ENCODE measurements at regions not wholly inside any gene's neighbourhood (a gene's known extent, or its start where the extent isn't known, plus 50 kb on each side); places are given as distances from the start of the nearest gene placed in this dataset.

- no peak overlapping the region for H3K4me2 ChIP-seq (ENCODE audit: insufficient read depth in 1 of 2, low read depth in 2 of 2, low read length in 2 of 2)
- no peaks in the 10 kb centered on the region for H3K9me3 ChIP-seq (ENCODE audit: insufficient read depth in 2 of 2, low read depth in 1 of 2, low read length in 1 of 2)
- no peak overlapping the region for H2AK5ac ChIP-seq (ENCODE audit: low read depth, low read length)
- TF ChIP-seq CHD2 (IDR thresholded peaks at IDR 0.05; ENCODE audit: low read length) (no peak), RFX5 (IDR thresholded peaks at IDR 0.05; ENCODE audit: borderline replicate concordance, low read depth, low read length) (no peak), JUND (IDR thresholded peaks at IDR 0.05; ENCODE audit: low read length) (no peak), SIN3A (conservative IDR thresholded peaks at IDR 0.05 in 1 of 2, IDR thresholded peaks at IDR 0.05 in 1 of 2; ENCODE audit: low read depth in 1 of 2, low read length in 2 of 2) (no peak), CREB1 (IDR thresholded peaks at IDR 0.05) (no peak), POLR2A (IDR thresholded peaks at IDR 0.05; ENCODE audit: control extremely low read depth in 1 of 2, low read depth in 2 of 2, low read length in 2 of 2) (no peak), BCL11A (IDR thresholded peaks at IDR 0.05; ENCODE audit: low read depth in 2 of 2, low read length in 2 of 2) (no peak), KDM4A (IDR thresholded peaks at IDR 0.05; ENCODE audit: low read depth, low read length, severe bottlenecking) (no peak), BACH1 (IDR thresholded peaks at IDR 0.05; ENCODE audit: low read length) (no peak), SRF (IDR thresholded peaks at IDR 0.05; ENCODE audit: low read depth, low read length) (no peak)
- H3K4me3 ChIP-seq (ENCODE audit: extremely low read depth in 1 of 4, insufficient read depth in 2 of 4, low read depth in 3 of 4, low read length in 4 of 4), result no peak overlapping the region
- no peak for FAIRE-seq
- H4K8ac ChIP-seq (ENCODE audit: extremely low read depth, insufficient read depth, low read length), result no peak overlapping the region
- H4K5ac ChIP-seq (ENCODE audit: insufficient read length, low read depth, low read length), result no peak overlapping the region
- no peak overlapping the region for H2BK15ac ChIP-seq (ENCODE audit: low read length)
- no peak overlapping the region for H3K56ac ChIP-seq (replicated peaks; ENCODE audit: insufficient read length, low read depth, low read length)
- H4K91ac ChIP-seq (replicated peaks; ENCODE audit: insufficient read length, low read length), result no peak overlapping the region
- ChIA-PET CTCF (ENCODE audit: partially characterized antibody) (interaction anchor here (3.9 kb wide), 1 partner anchor 11 kb away, joined by 21 read pairs; no protein-coding TSS in a partner anchor), POLR2A (ENCODE audit: partially characterized antibody) (no interaction called here)
- no peak overlapping the region for H2BK20ac ChIP-seq (ENCODE audit: low read length)
- no peak overlapping the region for H2BK12ac ChIP-seq (ENCODE audit: low read depth, low read length)
- H4K20me1 ChIP-seq (replicated peaks in 1 of 2; ENCODE audit: control insufficient read depth in 1 of 2, insufficient read depth in 2 of 2, low read length in 2 of 2), result no peaks in the 10 kb centered on the region
- 97% methylated on average over 2 of the region's 2 CpGs; no CpG with 5 or more reads in 1 of the 2 experiments for WGBS, 2 experiments (ENCODE audit: extremely low coverage in 1 of 2, insufficient coverage in 1 of 2, insufficient read length in 1 of 2, insufficient replicate concordance in 2 of 2, low coverage in 1 of 2, low lambda C conversion rate in 2 of 2, missing lambda C conversion rate in 1 of 2)
- H2AFZ ChIP-seq (ENCODE audit: low read length), result no peak overlapping the region
- H3K23ac ChIP-seq (ENCODE audit: insufficient read length), result no peak overlapping the region
- H3K36me3 ChIP-seq (ENCODE audit: control insufficient read depth in 2 of 4, insufficient read depth in 4 of 4, low read length in 3 of 4), result no peaks in the 10 kb centered on the region
- H3K4ac ChIP-seq (replicated peaks; ENCODE audit: insufficient read length, low read depth, low read length), result no peak overlapping the region
- H3K27me3 ChIP-seq (replicated peaks in 1 of 4; ENCODE audit: control insufficient read depth in 3 of 4, extremely low read depth in 1 of 4, insufficient read depth in 3 of 4, low read length in 3 of 4), result no peaks in the 10 kb centered on the region
- DNase-seq (ENCODE audit: low read depth in 1 of 2, low spot score in 2 of 2), result no peak
- no peak overlapping the region for H3K18ac ChIP-seq (ENCODE audit: extremely low read depth, low read length)
- no peaks in the 10 kb centered on the region for H3K23me2 ChIP-seq (ENCODE audit: low read depth, low read length)
- no peak overlapping the region for H3K27ac ChIP-seq (ENCODE audit: low read depth, low read length)
- no peaks in the 10 kb centered on the region for H3K4me1 ChIP-seq (replicated peaks in 1 of 4; ENCODE audit: control insufficient read depth in 3 of 4, insufficient read depth in 4 of 4, low read length in 3 of 4)
- no peak overlapping the region for H3K9ac ChIP-seq (replicated peaks in 1 of 4; ENCODE audit: extremely low read depth in 1 of 4, low read depth in 3 of 4, low read length in 3 of 4)
- H2BK120ac ChIP-seq (replicated peaks; ENCODE audit: low read depth, low read length), result no peak overlapping the region
- no peak overlapping the region for H3K14ac ChIP-seq (ENCODE audit: insufficient read length)
- H3K79me1 ChIP-seq (ENCODE audit: low read depth, low read length), result no peaks in the 10 kb centered on the region
- no peaks in the 10 kb centered on the region for H3K79me2 ChIP-seq (ENCODE audit: control insufficient read depth in 1 of 2, insufficient read depth in 2 of 2, low read length in 2 of 2)
- no peak overlapping the region for H2BK5ac ChIP-seq (ENCODE audit: low read depth, low read length)
Observed at GRCh38 chr5:30051976-30052375, 1141.5 kb upstream of the CDH6 start.

Measured in H1 (cell line).